Osteocyte (in vitro differentiated cells): ENCODE measurements at regions not wholly inside any gene's neighbourhood (a gene's known extent, or its start where the extent isn't known, plus 50 kb on each side); places are given as distances from the start of the nearest gene placed in this dataset.
A peak's percentile ranks its signal among the peaks of the same experiment; 100 is the strongest.

Source experiments
- DNase-seq: peaks from one replicate; pipeline ENCODE4 v3.0.0; 2021; ENCODE audit warnings: mixed read lengths; ENCODE audit not compliant: unreplicated experiment; ENCODE audit errors: extremely low spot score
- H3K27ac Mint-ChIP-seq: one replicate; pipeline ENCODE4 v1.8.0; 2021; ENCODE audit warnings: mild to moderate bottlenecking, mixed read lengths; ENCODE audit not compliant: unreplicated experiment
- H3K27me3 Mint-ChIP-seq: one replicate; pipeline ENCODE4 v1.8.0; 2021; ENCODE audit warnings: mixed read lengths; ENCODE audit not compliant: unreplicated experiment
- H3K36me3 Mint-ChIP-seq: one replicate; pipeline ENCODE4 v1.8.0; 2021; ENCODE audit warnings: mixed read lengths; ENCODE audit not compliant: unreplicated experiment
- H3K4me1 Mint-ChIP-seq: one replicate; pipeline ENCODE4 v1.8.0; 2021; ENCODE audit warnings: mixed read lengths; ENCODE audit not compliant: unreplicated experiment
- H3K4me3 Mint-ChIP-seq: one replicate; pipeline ENCODE4 v1.8.0; 2021; ENCODE audit warnings: mild to moderate bottlenecking, moderate library complexity, mixed read lengths; ENCODE audit not compliant: unreplicated experiment
- H3K9me3 Mint-ChIP-seq: one replicate; pipeline ENCODE4 v1.8.0; 2021; ENCODE audit warnings: mixed read lengths; ENCODE audit not compliant: unreplicated experiment
- CTCF ChIP-seq: fragments of 200-600 bp; sonication (generic); IDR thresholded peaks from 2 replicates; pipeline ENCODE4 v1.5.0; 2021; ENCODE audit warnings: antibody characterized with exemption, mild to moderate bottlenecking, moderate library complexity

GRCh38 chr21:32162727-32163320 is 116.0 kb downstream of the MIS18A start:
- Mint-ChIP-seq H3K4me3 (no peak overlapping the region), H3K27me3 (peaks cover 26% of the 10 kb centered on the region), H3K27ac (no peak overlapping the region), H3K9me3 (no peaks in the 10 kb centered on the region), H3K36me3 (no peaks in the 10 kb centered on the region), H3K4me1 (no peaks in the 10 kb centered on the region)
- no peak for DNase-seq
- no peak for TF ChIP-seq CTCF

GRCh38 chr21:32155226-32155625 is 123.6 kb downstream of the MIS18A start:
- peaks cover 9% of the 10 kb centered on the region for H3K27me3 Mint-ChIP-seq
- no peak for TF ChIP-seq CTCF
- no peak for DNase-seq
- H3K36me3 Mint-ChIP-seq: no peaks in the 10 kb centered on the region
- no peaks in the 10 kb centered on the region for H3K9me3 Mint-ChIP-seq
- no peaks in the 10 kb centered on the region for H3K4me1 Mint-ChIP-seq
- H3K27ac Mint-ChIP-seq: no peak overlapping the region
- H3K4me3 Mint-ChIP-seq: no peak overlapping the region

- DNase-seq: no peak
- Mint-ChIP-seq H3K36me3 (no peaks in the 10 kb centered on the region), H3K9me3 (peaks cover 4% of the 10 kb centered on the region), H3K27me3 (no peaks in the 10 kb centered on the region), H3K4me1 (peaks cover 19% of the 10 kb centered on the region), H3K4me3 (no peak overlapping the region), H3K27ac (no peak overlapping the region)
- no peak for TF ChIP-seq CTCF
Measured at GRCh38 chr21:32147041-32147440, 131.8 kb downstream of the MIS18A start.

- Mint-ChIP-seq H3K27ac (no peak overlapping the region), H3K4me1 (peaks cover 19% of the 10 kb centered on the region), H3K9me3 (peaks cover 4% of the 10 kb centered on the region), H3K36me3 (no peaks in the 10 kb centered on the region), H3K27me3 (peaks cover 2% of the 10 kb centered on the region), H3K4me3 (no peak overlapping the region)
- DNase-seq: no peak
- no peak for TF ChIP-seq CTCF
Measured at GRCh38 chr21:32144851-32145250, 134.0 kb downstream of the MIS18A start.

GRCh38 chr21:32143241-32143939 is 135.5 kb downstream of the MIS18A start:
- H3K27me3 Mint-ChIP-seq: peaks cover 2% of the 10 kb centered on the region
- H3K4me1 Mint-ChIP-seq: peaks cover 19% of the 10 kb centered on the region
- H3K9me3 Mint-ChIP-seq: peaks cover 3% of the 10 kb centered on the region
- no peak overlapping the region for H3K4me3 Mint-ChIP-seq
- peak; percentile 32 for TF ChIP-seq CTCF
- H3K27ac Mint-ChIP-seq: peak overlapping the region; percentile 71
- no peaks in the 10 kb centered on the region for H3K36me3 Mint-ChIP-seq
- DNase-seq: no peak
